ENCODE measurements at regions not wholly inside any gene's neighbourhood (a gene's known extent, or its start where the extent isn't known, plus 50 kb on each side); places are given as distances from the start of the nearest gene placed in this dataset.

DNA sequence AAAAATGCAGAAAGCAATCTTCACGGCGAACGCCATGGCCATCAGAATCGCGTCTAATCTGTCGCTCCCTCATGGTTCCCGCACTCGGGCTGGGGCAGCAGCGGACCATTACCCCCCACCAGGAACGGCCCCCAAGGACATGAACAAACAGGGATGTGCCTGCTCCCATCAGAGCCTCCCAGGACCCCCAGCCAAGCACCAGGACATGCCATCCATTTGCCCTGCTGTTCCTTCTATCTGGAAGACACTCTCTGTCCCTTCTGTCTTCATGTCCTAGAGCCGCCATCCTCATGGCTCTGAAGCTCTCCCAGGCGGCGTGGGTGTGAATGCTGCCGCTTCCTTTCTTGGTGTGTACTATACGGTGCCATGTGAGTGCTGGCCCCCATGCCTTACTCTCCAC, 371.8 kb downstream of the BCL11B start:
- TF ChIP-seq POLR2A (IDR thresholded peaks at IDR 0.05; ENCODE audit: low read length) = no peak
- no peak for TF ChIP-seq GATA1 (IDR thresholded peaks at IDR 0.05; ENCODE audit: low read depth, low read length)

Measured in erythroblast (primary cell).